Breast epithelium (tissue), 4 donors: ENCODE measurements at regions not wholly inside any gene's neighbourhood (a gene's known extent, or its start where the extent isn't known, plus 50 kb on each side); places are given as distances from the start of the nearest gene placed in this dataset.

Experiments
- DNase-seq, 2 donors: peaks; one replicate each; pipeline ENCODE4 v3.0.0-alpha.2; 2019; ENCODE audit warnings: low spot score in 2 of 2
- H3K27ac ChIP-seq, 2 donors: fragments of 200-600 bp; sonication (generic) in 1 of 2; one replicate each; pipeline ENCODE4 v1.5.1; 2016 to 2019; ENCODE audit warnings: mild to moderate bottlenecking in 1 of 2
- H3K27me3 ChIP-seq, 2 donors: fragments of 200-600 bp; sonication (generic) in 1 of 2; one replicate each; pipeline versions ENCODE4 v1.5.1 to v1.6.0; 2017 to 2019; ENCODE audit warnings: control low read depth in 1 of 2, mild to moderate bottlenecking in 1 of 2
- H3K36me3 ChIP-seq: fragments of 200-600 bp; one replicate; pipeline ENCODE4 v1.5.1; 2019
- H3K4me1 ChIP-seq, 2 donors: fragments of 200-600 bp; sonication (generic); one replicate each; pipeline ENCODE4 v1.5.1; 2016 to 2019; ENCODE audit warnings: control low read depth in 1 of 2
- H3K4me3 ChIP-seq, 3 donors: fragments of 200-600 bp; sonication (generic); 1 replicate in 2 of 3; 2 replicates in 1 of 3; pipeline ENCODE4 v1.5.1; 2016 to 2019; ENCODE audit warnings: mild to moderate bottlenecking in 3 of 3, moderate library complexity in 2 of 3
- H3K9me3 ChIP-seq, 2 donors: fragments of 200-600 bp; sonication (generic) in 1 of 2; one replicate each; pipeline ENCODE4 v1.5.1; 2016 to 2019; ENCODE audit warnings: control low read depth in 1 of 2
- POLR2A ChIP-seq: fragments of 450-650 bp; IDR thresholded peaks from one replicate; pipeline ENCODE4 v1.6.1; 2016; ENCODE audit warnings: antibody characterized with exemption, mild to moderate bottlenecking, moderate library complexity
- POLR2AphosphoS5 ChIP-seq, 3 donors: sonication (generic); formaldehyde crosslinking; IDR thresholded peaks; one replicate each; pipeline ENCODE4 v1.6.1; 2017; ENCODE audit warnings: antibody characterized with exemption in 3 of 3
- intact Hi-C: fragments of 100-400 bp; cut with DNase I; formaldehyde crosslinking; loops from one replicate; pipeline ENCODE4 v1.15.1; 2023; ENCODE audit warnings: low total_unique reads
- TF ChIP-seq, protein P1 (sequence below), 3 donors: fragments of 450-650 bp; IDR thresholded peaks; one replicate each; pipeline ENCODE4 v1.5.1; 2016 to 2017; ENCODE audit warnings: antibody characterized with exemption in 3 of 3, mild to moderate bottlenecking in 3 of 3, moderate library complexity in 3 of 3

DNA sequence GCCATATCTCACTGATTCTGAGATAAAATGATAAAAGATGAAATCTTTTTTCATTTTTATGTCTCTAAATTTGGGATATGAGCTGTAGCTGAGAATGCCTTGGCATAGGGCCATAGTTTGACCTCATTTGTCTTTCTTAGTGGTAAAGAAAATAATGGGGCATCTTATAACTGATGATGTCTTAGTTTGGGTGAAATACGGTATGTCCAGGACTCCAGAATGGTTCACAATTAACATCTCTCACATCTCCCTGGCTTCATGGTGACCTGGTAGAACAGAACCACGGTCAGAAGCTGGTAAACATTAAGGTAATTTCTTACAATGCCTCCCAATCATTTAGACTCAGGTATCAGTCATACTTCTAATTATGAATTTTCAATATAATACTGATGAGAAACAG, 250.8 kb downstream of the MAT2B start:
- Histone ChIP-seq H3K4me3 (no peak overlapping the region), H3K4me1 (no peaks in the 10 kb centered on the region), H3K9me3 (no peaks in the 10 kb centered on the region), H3K27me3 (no peaks in the 10 kb centered on the region), H3K27ac (no peak overlapping the region), H3K36me3 (no peaks in the 10 kb centered on the region)
- TF ChIP-seq POLR2A: no peak
- no peak for DNase-seq
- intact Hi-C loops: no loop called here

DNA sequence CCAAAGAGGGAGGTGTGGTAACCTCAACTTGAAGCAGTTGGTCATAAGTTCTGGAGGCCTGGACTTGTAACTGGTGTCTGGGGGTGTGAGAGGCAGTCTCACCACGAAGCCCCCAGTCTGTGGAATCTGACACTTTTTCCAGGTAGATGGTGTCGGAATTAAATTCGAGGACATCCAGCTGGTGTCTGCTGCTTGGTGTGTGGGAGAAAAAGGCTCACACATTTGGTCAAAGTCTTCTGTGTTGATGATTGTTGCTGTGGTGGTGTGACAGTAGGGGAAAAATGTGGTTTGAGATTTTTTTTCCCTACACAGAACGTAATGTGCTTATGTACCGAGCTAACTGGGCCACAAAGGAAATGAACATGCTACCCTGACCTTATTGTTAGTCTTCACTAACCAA, 251.9 kb downstream of the MAT2B start:
- no peaks in the 10 kb centered on the region for H3K4me1 ChIP-seq
- H3K9me3 ChIP-seq: no peaks in the 10 kb centered on the region
- no peak for TF ChIP-seq POLR2AphosphoS5 (IDR thresholded peaks at IDR 0.05)
- TF ChIP-seq, protein P1, sequence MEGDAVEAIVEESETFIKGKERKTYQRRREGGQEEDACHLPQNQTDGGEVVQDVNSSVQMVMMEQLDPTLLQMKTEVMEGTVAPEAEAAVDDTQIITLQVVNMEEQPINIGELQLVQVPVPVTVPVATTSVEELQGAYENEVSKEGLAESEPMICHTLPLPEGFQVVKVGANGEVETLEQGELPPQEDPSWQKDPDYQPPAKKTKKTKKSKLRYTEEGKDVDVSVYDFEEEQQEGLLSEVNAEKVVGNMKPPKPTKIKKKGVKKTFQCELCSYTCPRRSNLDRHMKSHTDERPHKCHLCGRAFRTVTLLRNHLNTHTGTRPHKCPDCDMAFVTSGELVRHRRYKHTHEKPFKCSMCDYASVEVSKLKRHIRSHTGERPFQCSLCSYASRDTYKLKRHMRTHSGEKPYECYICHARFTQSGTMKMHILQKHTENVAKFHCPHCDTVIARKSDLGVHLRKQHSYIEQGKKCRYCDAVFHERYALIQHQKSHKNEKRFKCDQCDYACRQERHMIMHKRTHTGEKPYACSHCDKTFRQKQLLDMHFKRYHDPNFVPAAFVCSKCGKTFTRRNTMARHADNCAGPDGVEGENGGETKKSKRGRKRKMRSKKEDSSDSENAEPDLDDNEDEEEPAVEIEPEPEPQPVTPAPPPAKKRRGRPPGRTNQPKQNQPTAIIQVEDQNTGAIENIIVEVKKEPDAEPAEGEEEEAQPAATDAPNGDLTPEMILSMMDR (IDR thresholded peaks at IDR 0.05): no peak
- no peak for TF ChIP-seq POLR2A
- no peaks in the 10 kb centered on the region for H3K36me3 ChIP-seq
- no peaks in the 10 kb centered on the region for H3K27me3 ChIP-seq
- DNase-seq: no peak
- no peak overlapping the region for H3K27ac ChIP-seq
- intact Hi-C loops: no loop called here
- H3K4me3 ChIP-seq: no peak overlapping the region

DNA sequence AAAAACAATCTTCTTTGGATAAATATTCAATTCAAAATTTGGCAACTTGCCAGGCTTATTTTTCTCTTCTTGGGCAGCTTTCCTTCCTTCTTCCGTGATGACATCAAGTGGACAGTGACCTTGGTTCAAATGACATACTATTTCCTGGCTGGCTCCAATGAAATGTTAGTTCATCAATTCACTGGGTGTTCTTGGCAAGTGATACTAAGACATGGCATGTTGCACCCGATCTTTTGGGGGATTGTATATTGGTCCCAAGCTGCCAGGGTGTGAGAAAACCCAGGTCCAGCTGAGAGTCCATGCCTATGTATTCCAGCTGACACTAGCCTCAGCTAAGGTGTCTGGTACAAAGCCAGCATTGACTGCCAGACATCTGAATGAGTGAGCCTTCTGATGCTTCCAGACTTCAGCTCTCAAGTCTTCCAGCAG, 252.9 kb downstream of the MAT2B start:
- TF ChIP-seq, protein P1 (IDR thresholded peaks at IDR 0.05): no peak
- no peak for TF ChIP-seq POLR2AphosphoS5 (IDR thresholded peaks at IDR 0.05)
- no peak for TF ChIP-seq POLR2A
- no peak overlapping the region for H3K4me3 ChIP-seq

DNA sequence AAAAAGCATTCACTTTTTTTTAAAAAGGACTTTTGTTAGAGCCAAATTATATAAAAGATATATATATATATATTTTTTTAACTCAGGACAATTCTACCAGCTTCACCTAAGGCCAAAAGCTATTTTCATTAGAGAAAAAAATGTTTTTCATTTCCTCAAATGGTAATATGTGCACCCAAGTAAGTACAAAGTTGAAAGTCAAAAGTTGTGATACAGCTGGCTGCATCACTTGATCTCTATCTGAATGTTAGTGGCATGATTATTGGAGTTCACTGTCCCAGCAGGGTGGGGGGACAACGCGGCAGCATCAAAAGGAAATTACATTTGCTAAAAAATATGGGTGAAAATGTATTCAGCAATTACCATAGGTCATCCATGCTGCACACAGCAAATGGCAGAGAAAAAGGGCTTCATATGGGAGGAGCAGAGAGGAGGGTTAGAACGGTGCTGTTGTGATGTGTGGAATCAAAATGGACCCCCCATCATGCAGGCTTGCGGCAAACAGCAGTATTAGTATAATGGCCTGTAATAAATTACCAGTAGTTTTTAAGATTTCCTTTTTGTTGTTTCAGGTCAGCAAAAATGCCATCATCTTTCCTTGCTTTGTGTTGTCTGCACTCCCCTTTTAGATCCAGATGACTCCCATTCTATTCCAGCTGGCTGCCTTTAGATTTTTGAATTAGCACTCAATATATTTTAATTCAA, 253.7 kb downstream of the MAT2B start:
- Histone ChIP-seq H3K27me3 (no peaks in the 10 kb centered on the region), H3K4me1 (no peaks in the 10 kb centered on the region), H3K4me3 (no peak overlapping the region), H3K9me3 (no peaks in the 10 kb centered on the region), H3K36me3 (no peaks in the 10 kb centered on the region), H3K27ac (no peak overlapping the region)
- intact Hi-C loops: no loop called here
- TF ChIP-seq POLR2AphosphoS5 (IDR thresholded peaks at IDR 0.05): no peak
- TF ChIP-seq POLR2A: no peak
- TF ChIP-seq, protein P1 (IDR thresholded peaks at IDR 0.05): no peak
- DNase-seq: no peak

More for the DNA sequence above, 252.9 kb downstream of the MAT2B start:
- intact Hi-C loops: no loop called here
- H3K36me3 ChIP-seq: no peaks in the 10 kb centered on the region
- H3K4me1 ChIP-seq: no peaks in the 10 kb centered on the region
- H3K27me3 ChIP-seq: no peaks in the 10 kb centered on the region
- DNase-seq: no peak
- no peaks in the 10 kb centered on the region for H3K9me3 ChIP-seq
- no peak overlapping the region for H3K27ac ChIP-seq

DNA sequence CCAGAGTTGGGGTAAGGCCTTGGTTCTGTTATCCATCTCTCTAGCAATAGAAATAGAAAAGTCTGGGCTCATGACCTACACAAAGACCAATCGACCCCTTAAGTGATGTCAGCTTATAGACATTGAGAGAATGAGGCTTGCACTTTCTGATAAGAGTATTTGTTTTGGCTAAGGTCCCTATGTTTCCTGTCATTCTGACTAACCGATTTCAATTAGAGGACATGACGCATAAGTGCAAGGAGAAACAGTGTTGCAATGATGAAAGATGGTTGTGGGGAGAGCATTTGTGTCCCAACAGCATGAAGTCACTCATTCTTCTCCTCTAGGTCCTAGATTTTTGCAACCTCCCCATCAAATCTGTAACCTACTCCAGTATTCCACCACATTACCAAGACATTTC, 255.1 kb downstream of the MAT2B start:
- no peaks in the 10 kb centered on the region for H3K27me3 ChIP-seq
- intact Hi-C loops: no loop called here
- no peak overlapping the region for H3K4me3 ChIP-seq
- H3K27ac ChIP-seq: no peak overlapping the region
- no peak for DNase-seq
- no peaks in the 10 kb centered on the region for H3K4me1 ChIP-seq
- H3K36me3 ChIP-seq: no peaks in the 10 kb centered on the region
- H3K9me3 ChIP-seq: no peaks in the 10 kb centered on the region
- TF ChIP-seq, protein P1 (IDR thresholded peaks at IDR 0.05): no peak
- TF ChIP-seq POLR2A (no peak), POLR2AphosphoS5 (IDR thresholded peaks at IDR 0.05) (no peak)
